ENCODE measurements at regions not wholly inside any gene's neighbourhood (a gene's known extent, or its start where the extent isn't known, plus 50 kb on each side); places are given as distances from the start of the nearest gene placed in this dataset.
"Not testable (repeated sequence)": the region's sequence is repeated elsewhere in the genome, so short reads cannot be mapped to it uniquely, and the experiment has no call there.

- no peak for DNase-seq (ENCODE audit: low spot score)
These were observed 57.2 kb upstream of the RHOJ start for GRCh38 chr14:63147018-63147417.

GRCh38 chr14:63134801-63135200 lies 69.4 kb upstream of the RHOJ start:
- DNase-seq (ENCODE audit: low spot score), result peak; percentile 6

- no peak for DNase-seq (ENCODE audit: low spot score)
These were observed 73.7 kb upstream of the RHOJ start for GRCh38 chr14:63130531-63130930.

DNA sequence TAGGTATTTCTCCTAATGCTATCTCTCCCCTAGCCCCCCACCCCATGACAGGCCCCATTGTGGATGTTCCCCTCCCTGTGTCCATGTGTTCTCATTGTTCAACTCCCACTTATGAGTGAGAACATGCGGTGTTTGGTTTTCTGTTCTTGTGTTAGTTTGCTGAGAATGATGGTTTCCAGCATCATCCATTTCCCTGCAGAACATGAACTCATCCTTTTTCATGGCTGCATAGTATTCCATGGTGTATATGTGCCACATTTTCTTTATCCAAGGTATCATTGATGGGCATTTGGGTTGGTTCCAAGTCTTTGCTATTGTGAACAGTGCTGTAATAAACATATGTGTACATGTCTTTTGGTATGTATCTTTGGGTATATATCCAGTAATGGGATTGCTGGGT lies 61.2 kb upstream of the KCNH5 start:
- not testable (repeated sequence) for DNase-seq (ENCODE audit: low spot score)

GRCh38 chr14:63100552-63100951 lies 55.3 kb upstream of the KCNH5 start:
- no peak for DNase-seq (ENCODE audit: low spot score)

GRCh38 chr14:63096186-63096585 lies 50.9 kb upstream of the KCNH5 start:
- DNase-seq (ENCODE audit: low spot score), result no peak
